ENCODE measurements at regions not wholly inside any gene's neighbourhood (a gene's known extent, or its start where the extent isn't known, plus 50 kb on each side); places are given as distances from the start of the nearest gene placed in this dataset.

- no peak for TF ChIP-seq CTCF (IDR thresholded peaks at IDR 0.05; ENCODE audit: borderline replicate concordance, extremely low read depth, low read length, poor library complexity, severe bottlenecking)
- no peak for TF ChIP-seq EZH2 (IDR thresholded peaks at IDR 0.05; ENCODE audit: borderline replicate concordance, low read depth, low read length, severe bottlenecking)
These were observed 398.8 kb upstream of the TRIB2 start for GRCh38 chr2:12317814-12318426.
